Sigmoid colon (tissue), 4 donors: ENCODE measurements at regions not wholly inside any gene's neighbourhood (a gene's known extent, or its start where the extent isn't known, plus 50 kb on each side); places are given as distances from the start of the nearest gene placed in this dataset.

Source experiments
- CTCF ChIP-seq, 4 experiments: fragments of 450-650 bp in 3 of 4; fragments of 200-600 bp in 1 of 4; IDR thresholded peaks; one replicate each; pipeline ENCODE4 v1.5.1; 2016 to 2019; ENCODE audit warnings: antibody characterized with exemption in 4 of 4, mild to moderate bottlenecking in 3 of 4, moderate library complexity in 2 of 4
- POLR2A ChIP-seq, 2 donors: fragments of 450-650 bp; IDR thresholded peaks; one replicate each; pipeline ENCODE4 v1.6.1; 2016; ENCODE audit warnings: antibody characterized with exemption in 2 of 2, mild to moderate bottlenecking in 2 of 2, moderate library complexity in 2 of 2
- POLR2AphosphoS5 ChIP-seq, 4 donors: sonication (generic); formaldehyde crosslinking; IDR thresholded peaks; one replicate each; pipeline ENCODE4 v1.6.1; 2017; ENCODE audit warnings: antibody characterized with exemption in 4 of 4

GRCh38 chr3:40972350-40972749, 227.0 kb upstream of the CTNNB1 start:
- TF ChIP-seq CTCF (IDR thresholded peaks at IDR 0.05), result no peak
- no peak for TF ChIP-seq POLR2A (IDR thresholded peaks at IDR 0.05)
- TF ChIP-seq POLR2AphosphoS5 (IDR thresholded peaks at IDR 0.05), result no peak
